CD14-positive monocyte (primary cell): ENCODE measurements at regions not wholly inside any gene's neighbourhood (a gene's known extent, or its start where the extent isn't known, plus 50 kb on each side); places are given as distances from the start of the nearest gene placed in this dataset.

ENCODE experiments used
- DNase-seq, 3 donors: peaks; one replicate each; pipeline ENCODE4 v3.0.0-alpha.2; 2011 to 2022
- H2AFZ ChIP-seq: 2 replicates; pipeline ENCODE4 v1.6.0; 2012; ENCODE audit warnings: mild to moderate bottlenecking, low read depth, low read length, inconsistent platforms; ENCODE audit not compliant: insufficient read depth, poor library complexity, severe bottlenecking
- H3K27ac ChIP-seq, 2 donors: 1 replicate in 1 of 2; 2 replicates in 1 of 2; pipeline ENCODE4 v1.5.1; 2012 to 2013; ENCODE audit warnings: low read length in 2 of 2, control low read depth in 1 of 2, inconsistent platforms in 1 of 2, low read depth in 1 of 2, mild to moderate bottlenecking in 1 of 2
- H3K27me3 ChIP-seq, 2 donors: one replicate each; pipeline versions ENCODE4 v1.6.0 to v1.6.1; 2011 to 2013; ENCODE audit warnings: low read length in 2 of 2; ENCODE audit not compliant: control insufficient read depth in 2 of 2, insufficient read depth in 2 of 2
- H3K36me3 ChIP-seq, 2 donors: replicated peaks in 1 of 2; 1 replicate in 1 of 2; 2 replicates in 1 of 2; pipeline versions ENCODE4 v1.5.1 to v1.6.1; 2012 to 2013; ENCODE audit warnings: low read length in 2 of 2, control low read depth in 1 of 2, inconsistent platforms in 1 of 2, mild to moderate bottlenecking in 1 of 2; ENCODE audit not compliant: insufficient read depth in 2 of 2, control insufficient read depth in 1 of 2
- H3K4me1 ChIP-seq, 2 donors: 1 replicate in 1 of 2; 2 replicates in 1 of 2; pipeline versions ENCODE4 v1.5.1 to v1.6.1; 2012 to 2013; ENCODE audit warnings: low read length in 2 of 2, control low read depth in 1 of 2, inconsistent platforms in 1 of 2, mild to moderate bottlenecking in 1 of 2, moderate library complexity in 1 of 2; ENCODE audit not compliant: insufficient read depth in 2 of 2, control insufficient read depth in 1 of 2
- H3K4me2 ChIP-seq: replicated peaks from 2 replicates; pipeline ENCODE3; 2012; ENCODE audit warnings: low read length, moderate library complexity, mild to moderate bottlenecking; ENCODE audit not compliant: poor library complexity, severe bottlenecking; ENCODE audit errors: extremely low read depth
- H3K4me3 ChIP-seq, 3 experiments: fragments of 200-600 bp in 1 of 3; sonication (generic) in 1 of 3; replicated peaks in 1 of 3; 1 replicate in 2 of 3; 2 replicates in 1 of 3; pipeline ENCODE4 v1.5.1; 2011 to 2013; ENCODE audit warnings: low read length in 3 of 3, mild to moderate bottlenecking in 3 of 3, control low read depth in 2 of 3, low read depth in 2 of 3, inconsistent platforms in 1 of 3, moderate library complexity in 1 of 3
- H3K79me2 ChIP-seq: 2 replicates; pipeline ENCODE4 v1.6.0; 2012; ENCODE audit warnings: mild to moderate bottlenecking, control low read depth, inconsistent platforms, low read length, moderate library complexity; ENCODE audit not compliant: insufficient read depth
- H3K9ac ChIP-seq: 2 replicates; pipeline ENCODE4 v1.6.0; 2017; ENCODE audit warnings: low read length, mild to moderate bottlenecking; ENCODE audit not compliant: insufficient read depth, poor library complexity, severe bottlenecking
- H3K9me3 ChIP-seq, 2 donors: replicated peaks in 1 of 2; 1 replicate in 1 of 2; 2 replicates in 1 of 2; pipeline versions ENCODE4 v1.5.1 to v1.6.1; 2012 to 2013; ENCODE audit warnings: low read length in 2 of 2, control low read depth in 1 of 2; ENCODE audit not compliant: control insufficient read depth in 1 of 2, insufficient read depth in 1 of 2
- H4K20me1 ChIP-seq: 2 replicates; pipeline ENCODE4 v1.6.0; 2012; ENCODE audit warnings: mild to moderate bottlenecking, low read length, control low read depth, moderate library complexity; ENCODE audit not compliant: insufficient read depth
- H3K27ac Mint-ChIP-seq, 7 donors: one replicate each; pipeline ENCODE4 v1.8.0; 2020; ENCODE audit warnings: mild to moderate bottlenecking in 7 of 7, mixed read lengths in 7 of 7, moderate library complexity in 6 of 7, inconsistent platforms in 2 of 7
- H3K27me3 Mint-ChIP-seq, 3 donors: one replicate each; pipeline ENCODE4 v1.8.0; 2021 to 2022; ENCODE audit warnings: low read depth in 3 of 3, mild to moderate bottlenecking in 3 of 3, mixed read lengths in 3 of 3, moderate library complexity in 3 of 3, inconsistent platforms in 1 of 3
- H3K36me3 Mint-ChIP-seq, 2 donors: one replicate each; pipeline ENCODE4 v1.8.0; 2020; ENCODE audit warnings: mixed read lengths in 2 of 2, inconsistent platforms in 1 of 2, mild to moderate bottlenecking in 1 of 2
- H3K4me1 Mint-ChIP-seq: one replicate; pipeline ENCODE4 v1.8.0; 2020; ENCODE audit warnings: mild to moderate bottlenecking, mixed read lengths
- H3K4me3 Mint-ChIP-seq, 2 donors: one replicate each; pipeline ENCODE4 v1.8.0; 2020; ENCODE audit warnings: mild to moderate bottlenecking in 2 of 2, mixed read lengths in 2 of 2, moderate library complexity in 1 of 2
- H3K9me3 Mint-ChIP-seq, 7 donors: one replicate each; pipeline ENCODE4 v1.8.0; 2020 to 2022; ENCODE audit warnings: mixed read lengths in 7 of 7, mild to moderate bottlenecking in 6 of 7, moderate library complexity in 6 of 7, inconsistent platforms in 2 of 7
- CTCF ChIP-seq: fragments of 200-600 bp; IDR thresholded peaks from one replicate; pipeline ENCODE4 v1.8.0; 2022; ENCODE audit warnings: antibody characterized with exemption, mild to moderate bottlenecking
- WGBS: methylation state at CpG from one replicate; pipeline ENCODE4 v1.1.5; 2013; ENCODE audit warnings: missing lambda C conversion rate; ENCODE audit not compliant: insufficient coverage; 5-methylcytosine and 5-hydroxymethylcytosine counted together
- intact Hi-C, 2 donors: fragments of 100-400 bp; cut with micrococcal nuclease; formaldehyde crosslinking; loops; one replicate each; pipeline versions ENCODE4 v1.15.0 to v1.15.1; 2023

- no peak overlapping the region for H3K27ac Mint-ChIP-seq
- H3K36me3 ChIP-seq = no peaks in the 10 kb centered on the region
- intact Hi-C loops = no loop called here
- H2AFZ ChIP-seq = no peak overlapping the region
- no peaks in the 10 kb centered on the region for H3K27me3 ChIP-seq
- 100% methylated on average over 1 of the region's 3 CpGs for WGBS
- no peaks in the 10 kb centered on the region for H3K27me3 Mint-ChIP-seq
- no peak overlapping the region for H3K9ac ChIP-seq
- no peak for TF ChIP-seq CTCF
- H3K4me3 Mint-ChIP-seq = no peak overlapping the region
- no peaks in the 10 kb centered on the region for H4K20me1 ChIP-seq
- no peak overlapping the region for H3K4me3 ChIP-seq
- no peaks in the 10 kb centered on the region for H3K4me1 ChIP-seq
- no peaks in the 10 kb centered on the region for H3K79me2 ChIP-seq
- no peak overlapping the region for H3K4me2 ChIP-seq
- DNase-seq = no peak
- H3K9me3 ChIP-seq = no peaks in the 10 kb centered on the region
- no peaks in the 10 kb centered on the region for H3K36me3 Mint-ChIP-seq
- peaks cover 0 to 7% (median under 1%) of the 10 kb centered on the region in 7 donors for H3K9me3 Mint-ChIP-seq
- no peaks in the 10 kb centered on the region for H3K4me1 Mint-ChIP-seq
- no peak overlapping the region for H3K27ac ChIP-seq
Measured at GRCh38 chr4:144873226-144873990, 224.6 kb downstream of the ANAPC10 start.

GRCh38 chr4:144894573-144894972 is 203.4 kb downstream of the ANAPC10 start:
- peaks cover 4 to 15% (median 8%) of the 10 kb centered on the region in 7 donors for H3K9me3 Mint-ChIP-seq
- H3K4me1 Mint-ChIP-seq = peaks cover 7% of the 10 kb centered on the region
- peak; percentile 5 to 56 (median 34) for DNase-seq
- Histone ChIP-seq H3K27ac (no peak overlapping the region), H3K9me3 (no peaks in the 10 kb centered on the region), H3K4me2 (no peak overlapping the region), H3K4me3 (no peak overlapping the region), H2AFZ (no peak overlapping the region), H3K79me2 (no peaks in the 10 kb centered on the region), H3K4me1 (peaks cover 8 to 9% of the 10 kb centered on the region in 2 donors), H4K20me1 (no peaks in the 10 kb centered on the region), H3K9ac (no peak overlapping the region), H3K36me3 (no peaks in the 10 kb centered on the region), H3K27me3 (no peaks in the 10 kb centered on the region)
- intact Hi-C loops = no loop called here
- H3K36me3 Mint-ChIP-seq = no peaks in the 10 kb centered on the region
- no peak overlapping the region for H3K4me3 Mint-ChIP-seq
- H3K27ac Mint-ChIP-seq = peak overlapping the region in 1 of 7 donors; percentile 50
- WGBS = 0% methylated on average over 1 of the region's 3 CpGs
- TF ChIP-seq CTCF = no peak
- peaks cover 0 to 1% (median 0%) of the 10 kb centered on the region in 3 donors for H3K27me3 Mint-ChIP-seq
